ENCODE measurements at regions not wholly inside any gene's neighbourhood (a gene's known extent, or its start where the extent isn't known, plus 50 kb on each side); places are given as distances from the start of the nearest gene placed in this dataset.

GRCh38 chr1:240036526-240036925 is 55.2 kb upstream of the FMN2 start:
- TF ChIP-seq CTCF (IDR thresholded peaks at IDR 0.05) (no peak), POLR2A (IDR thresholded peaks at IDR 0.05) (no peak)
